ENCODE measurements at regions not wholly inside any gene's neighbourhood (a gene's known extent, or its start where the extent isn't known, plus 50 kb on each side); places are given as distances from the start of the nearest gene placed in this dataset.

DNA sequence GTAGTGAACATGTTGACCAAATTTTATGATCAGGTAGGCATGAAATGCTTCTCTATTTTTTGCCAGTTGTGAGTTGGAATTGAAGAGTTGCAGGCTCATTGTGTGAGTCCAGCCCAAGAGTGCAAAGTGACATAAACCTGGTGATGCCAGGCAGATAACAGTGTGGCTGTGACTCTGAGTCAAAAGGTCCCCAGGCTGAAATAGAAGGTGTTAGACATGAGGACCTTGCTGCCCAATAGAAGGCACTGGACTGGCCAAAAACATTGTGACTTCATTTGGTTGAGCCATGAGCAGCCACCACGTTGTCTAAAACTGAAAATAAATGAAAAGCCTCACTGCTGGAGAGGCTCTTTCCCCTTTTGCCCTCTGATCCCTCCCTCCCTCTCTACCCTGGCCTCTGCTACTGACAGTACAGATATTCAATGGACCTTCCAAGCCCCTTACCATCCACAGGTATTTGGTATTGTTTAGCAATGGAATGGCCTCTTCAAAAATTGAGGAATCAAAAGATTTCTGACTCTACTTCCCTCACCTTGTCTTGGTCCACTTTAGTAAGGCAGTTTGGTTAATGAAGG is 67.8 kb upstream of the ABCD3 start:
- TF ChIP-seq POLR2A (IDR thresholded peaks at IDR 0.05; ENCODE audit: low read length), result no peak
- TF ChIP-seq GATA1 (IDR thresholded peaks at IDR 0.05; ENCODE audit: low read depth, low read length), result no peak

Data from erythroblast (primary cell).